Activated CD8-positive, alpha-beta memory T cell treated with anti-CD3 and anti-CD28 coated beads, Interleukin-2, amount 50 U/mL, for 48 hours (primary cell): ENCODE measurements at regions not wholly inside any gene's neighbourhood (a gene's known extent, or its start where the extent isn't known, plus 50 kb on each side); places are given as distances from the start of the nearest gene placed in this dataset.

ENCODE experiments used
- DNase-seq: peaks from one replicate; pipeline ENCODE4 v3.0.0-alpha.2; 2020

DNA sequence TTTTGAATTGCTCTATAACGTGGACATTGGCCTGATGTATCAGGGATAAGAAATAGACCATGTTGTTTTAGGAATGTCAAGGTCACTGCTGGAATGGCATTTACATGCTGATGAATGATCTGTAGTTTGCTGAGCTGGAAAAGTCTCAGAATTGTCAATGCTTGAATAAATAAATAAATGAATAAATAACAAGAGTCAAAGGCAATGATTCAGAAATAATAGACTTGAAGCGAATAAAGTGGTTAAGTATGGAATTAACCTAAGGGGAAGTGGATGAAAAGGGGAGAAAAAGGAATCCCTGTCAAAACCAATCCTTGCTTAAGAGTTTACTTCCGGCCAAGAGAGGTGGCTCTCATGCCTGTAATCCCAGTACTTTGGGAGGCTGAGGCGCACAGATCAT lies 1620.0 kb downstream of the SUCLG1 start:
- no peak for DNase-seq

- no peak for DNase-seq
Measured at GRCh38 chr2:82837588-82838304, 1621.3 kb downstream of the SUCLG1 start.

DNA sequence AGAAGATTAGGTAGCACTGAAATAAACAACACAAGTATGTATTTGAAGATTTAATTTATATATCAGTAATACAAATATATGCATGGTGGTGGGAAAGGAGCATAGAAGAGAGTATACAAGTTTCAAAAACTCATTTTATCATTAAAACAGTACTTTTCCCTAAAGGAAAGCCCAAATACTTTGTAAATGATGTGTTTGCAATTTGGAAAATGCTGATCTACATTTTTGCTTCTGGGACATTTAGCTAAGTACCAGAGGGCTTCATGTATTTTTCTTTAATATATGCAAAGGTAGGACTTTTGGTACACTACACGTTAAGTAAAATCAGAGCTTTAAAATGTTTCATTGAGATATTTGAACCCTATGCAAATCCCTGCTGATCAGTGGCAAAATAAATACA lies 1624.2 kb downstream of the SUCLG1 start:
- no peak for DNase-seq

- DNase-seq: no peak
Measured at GRCh38 chr2:82827426-82827825, 1631.7 kb downstream of the SUCLG1 start.

GRCh38 chr2:82826437-82826836 lies 1632.6 kb downstream of the SUCLG1 start:
- DNase-seq: no peak

DNA sequence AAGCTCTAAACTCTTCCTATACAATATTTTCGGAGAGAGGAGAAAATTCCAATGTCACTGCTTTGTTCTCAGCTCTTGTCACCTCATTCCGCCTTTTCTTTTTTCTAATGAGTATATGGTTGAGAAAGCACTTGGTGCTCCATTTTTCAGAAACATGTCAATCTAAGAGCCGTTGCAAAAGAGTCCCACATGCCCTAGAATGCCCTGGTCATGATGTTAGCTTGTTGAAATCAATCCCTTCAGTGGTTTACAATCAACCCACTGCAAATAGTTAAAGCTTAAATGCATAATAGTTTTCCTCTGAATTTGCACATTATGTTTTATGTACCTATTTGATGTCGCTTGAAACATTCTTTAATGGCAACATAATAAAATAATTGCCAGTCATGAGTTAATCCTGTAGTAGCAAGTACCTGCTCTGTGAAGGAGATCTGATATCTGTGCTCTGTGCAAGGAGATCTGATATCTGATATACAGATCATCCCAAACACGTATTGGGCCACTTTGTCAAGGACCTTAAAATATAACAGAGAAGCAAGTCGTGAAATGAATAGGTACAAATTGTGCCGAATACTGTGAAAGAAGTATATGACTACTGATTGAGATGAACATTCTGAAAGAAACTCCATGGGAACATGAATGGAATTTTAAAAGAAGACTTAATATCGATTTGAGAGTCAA lies 1633.5 kb downstream of the SUCLG1 start:
- DNase-seq: no peak

DNA sequence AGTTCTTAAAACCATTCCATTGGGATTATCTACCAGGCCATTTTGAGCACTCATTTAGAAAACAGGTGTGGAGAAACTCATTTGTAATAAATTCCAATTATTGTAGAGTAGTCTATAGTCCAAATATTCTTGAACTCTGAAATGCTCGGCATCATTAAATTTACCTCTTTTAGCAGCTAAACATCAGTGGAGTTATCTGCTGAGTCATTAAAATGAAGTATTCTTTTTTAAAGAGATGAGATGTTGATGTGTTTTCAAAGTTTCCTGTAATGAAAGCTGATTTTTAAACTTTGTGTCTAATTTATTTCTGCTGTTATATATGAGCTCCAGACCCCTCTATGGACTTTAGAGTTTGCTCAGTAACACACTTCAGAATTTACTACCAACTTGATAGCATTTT lies 1635.2 kb downstream of the SUCLG1 start:
- no peak for DNase-seq

- DNase-seq: no peak
Measured at GRCh38 chr2:82819951-82820350, 1639.1 kb downstream of the SUCLG1 start.

DNA sequence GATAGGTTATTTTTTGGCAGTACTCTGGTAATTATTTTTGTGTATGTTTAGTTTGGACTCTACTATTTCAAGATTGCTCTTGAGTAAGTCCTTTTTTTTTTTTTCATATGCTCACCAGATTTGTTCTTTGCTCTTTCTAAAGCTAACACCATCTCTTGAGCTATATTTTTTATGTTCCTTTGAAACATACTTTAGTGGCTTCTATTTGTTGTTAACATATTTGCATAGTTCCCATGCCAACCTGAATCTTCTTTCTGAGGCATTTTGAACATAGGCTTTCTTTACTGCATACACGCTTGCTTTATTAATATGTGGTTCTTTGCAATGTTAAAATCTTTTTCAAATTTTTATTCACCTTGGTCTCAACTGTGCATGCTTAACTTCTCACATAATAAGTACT lies 1644.9 kb downstream of the SUCLG1 start:
- DNase-seq: no peak

- DNase-seq: no peak
Measured at GRCh38 chr2:82811946-82812345, 1647.1 kb downstream of the SUCLG1 start.

- DNase-seq: no peak
Measured at GRCh38 chr2:82803307-82803706, 1655.8 kb downstream of the SUCLG1 start.

DNA sequence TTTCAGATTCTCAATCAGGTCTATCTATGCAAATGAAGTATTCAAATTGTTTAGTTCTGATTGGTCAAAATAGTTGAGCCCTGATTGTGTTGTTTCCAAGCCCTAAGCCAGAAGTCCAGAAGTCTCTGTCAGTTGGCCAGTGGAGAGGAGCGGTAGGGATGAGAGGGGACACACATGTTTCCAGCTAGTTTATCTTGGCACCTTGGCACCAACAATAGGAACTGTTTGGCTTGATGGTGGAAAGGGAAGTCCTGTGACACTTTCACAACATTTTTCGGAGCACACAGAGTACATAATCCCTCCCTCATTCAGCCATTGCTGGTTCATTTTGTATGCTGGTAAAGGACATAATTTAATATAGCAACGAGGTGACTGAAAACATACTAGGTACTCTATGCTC lies 1661.6 kb downstream of the SUCLG1 start:
- no peak for DNase-seq

GRCh38 chr2:82796132-82796531 lies 1662.9 kb downstream of the SUCLG1 start:
- no peak for DNase-seq

DNA sequence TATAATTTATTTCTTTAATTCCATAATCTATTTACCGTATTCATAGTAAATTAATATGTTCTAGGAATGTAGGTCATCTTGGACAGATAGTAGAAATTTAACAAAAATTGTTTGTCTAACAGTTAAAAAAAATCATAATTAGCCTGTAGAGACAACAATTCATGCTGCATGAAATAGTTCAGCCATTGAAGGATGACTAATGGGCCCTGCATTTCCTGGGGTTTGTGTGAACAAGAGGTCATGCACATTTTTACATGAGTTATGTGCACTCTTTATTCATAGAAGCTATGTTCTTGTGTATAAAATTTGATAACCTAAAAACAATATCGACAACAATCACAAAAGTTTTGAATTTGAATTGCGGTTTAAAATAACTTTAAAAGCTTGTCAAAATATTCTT lies 1663.6 kb downstream of the SUCLG1 start:
- no peak for DNase-seq

DNA sequence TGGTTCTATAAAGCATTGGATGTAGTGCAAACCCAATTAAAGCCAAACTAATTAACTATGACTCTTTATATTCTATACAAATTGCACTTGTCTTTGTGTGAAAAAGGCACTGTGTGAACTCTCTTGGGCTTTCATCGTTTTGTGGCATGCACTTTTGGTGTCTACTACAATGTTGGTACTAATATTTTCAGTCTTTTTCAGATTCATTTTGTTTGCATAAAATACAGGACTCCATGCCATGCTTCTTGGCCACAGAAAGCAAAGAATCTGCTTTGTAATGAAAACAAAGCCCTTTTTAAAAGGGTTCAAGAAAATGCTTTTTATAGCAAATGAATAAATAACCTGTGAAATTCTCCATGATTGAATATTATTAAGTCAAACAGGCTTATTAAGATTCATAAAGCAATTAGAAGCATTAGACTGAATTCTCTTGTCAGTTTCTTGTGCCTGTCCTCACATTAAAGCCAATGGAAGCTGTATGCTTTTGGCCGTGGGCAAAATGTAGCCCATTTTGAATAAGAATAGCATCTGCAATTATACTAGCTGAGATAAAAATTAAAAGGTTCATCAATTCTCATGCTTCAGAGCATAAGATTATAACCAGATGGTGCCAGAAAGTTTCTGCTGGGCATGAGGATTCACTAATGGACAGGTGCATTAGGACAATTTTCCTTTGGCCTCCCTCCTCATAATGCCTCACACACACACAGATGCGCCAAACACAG lies 1665.2 kb downstream of the SUCLG1 start:
- no peak for DNase-seq

GRCh38 chr2:82792316-82792715 lies 1666.8 kb downstream of the SUCLG1 start:
- DNase-seq: no peak

DNA sequence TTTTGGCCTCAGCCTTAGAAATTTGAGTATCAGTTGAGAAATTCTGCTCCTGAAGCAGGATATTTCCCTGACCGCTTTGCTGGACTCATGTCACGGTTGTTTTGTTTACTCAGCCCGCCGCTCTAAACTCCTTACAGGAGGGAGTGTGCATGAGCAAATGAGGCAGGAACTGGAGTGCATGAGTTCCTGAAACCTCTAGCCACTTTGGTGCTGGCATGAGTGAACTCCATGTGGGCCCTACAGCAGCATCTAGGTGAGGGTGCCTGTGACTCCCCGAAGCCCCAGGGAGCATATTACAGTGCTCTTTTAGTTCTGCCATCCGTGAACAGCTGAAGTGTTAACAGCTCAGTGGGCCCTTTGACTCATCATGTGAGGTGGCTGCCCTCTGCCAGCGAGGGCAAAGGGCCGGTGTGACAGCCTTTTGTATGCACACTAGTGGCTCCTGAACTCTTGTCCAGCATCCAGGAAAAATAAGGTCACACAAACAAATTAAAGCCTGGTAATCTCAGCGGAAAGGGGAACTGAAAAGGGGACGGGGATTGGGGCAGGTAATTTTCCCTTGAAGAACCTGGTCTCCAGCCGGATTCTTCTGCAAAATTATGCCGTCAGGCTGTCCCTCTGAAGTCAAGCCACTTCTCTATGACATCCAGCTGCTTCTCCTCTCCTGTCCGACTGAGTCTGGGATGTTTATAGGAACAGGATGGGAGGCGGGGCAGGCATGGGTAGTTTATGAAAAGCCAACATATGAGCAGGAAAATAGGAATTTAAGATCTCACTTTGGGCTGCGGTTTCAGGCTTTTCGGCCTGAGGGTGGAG lies 1668.7 kb downstream of the SUCLG1 start:
- DNase-seq: no peak

DNA sequence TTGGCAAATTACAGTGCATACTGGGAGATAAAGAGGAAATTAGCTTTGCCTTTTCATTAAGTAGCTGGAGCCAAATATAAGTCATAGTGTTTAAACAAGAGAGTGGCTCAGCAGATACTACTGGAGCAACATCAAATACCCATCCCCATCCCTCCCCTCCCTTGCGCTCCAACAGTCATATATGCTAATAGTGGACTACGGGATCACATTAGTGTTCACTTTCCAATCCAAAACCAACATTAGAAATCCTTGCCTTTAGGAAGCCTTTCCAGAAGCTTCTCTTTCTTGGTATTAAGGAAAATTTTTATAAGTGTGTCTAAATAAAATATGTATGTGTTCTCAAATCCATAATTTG lies 1669.3 kb downstream of the SUCLG1 start:
- no peak for DNase-seq

DNA sequence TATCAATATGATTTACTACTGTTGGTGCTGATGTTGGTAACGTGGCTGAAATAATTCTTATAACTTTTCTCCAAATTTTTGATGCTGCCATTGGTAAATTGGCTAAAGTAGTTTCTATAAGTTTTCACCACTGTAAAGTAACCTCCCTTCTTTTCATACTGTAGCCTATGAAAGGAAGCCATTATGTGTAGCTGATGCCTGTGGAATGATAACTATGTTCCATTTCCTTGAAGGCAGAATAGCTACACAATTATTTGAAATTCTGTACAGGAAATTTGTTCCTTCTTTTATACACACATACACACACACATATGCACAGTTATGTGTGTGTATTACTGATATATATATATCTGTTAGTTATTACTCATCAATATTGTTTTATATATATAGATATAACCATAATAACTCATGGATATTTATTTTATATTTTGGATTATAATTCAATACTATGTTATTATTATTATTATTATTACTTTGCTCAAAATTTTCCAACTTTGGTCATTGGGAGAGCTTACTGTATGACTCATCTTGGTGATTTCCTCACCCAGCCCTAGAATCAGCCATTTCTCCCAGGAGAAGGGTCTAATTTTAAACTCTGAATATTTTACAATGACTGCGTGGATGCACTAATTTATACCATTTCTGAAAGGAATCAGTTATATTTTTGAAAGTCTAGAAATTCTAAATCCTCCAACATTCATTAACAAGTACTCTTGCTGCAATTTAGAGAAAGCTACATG lies 1677.7 kb downstream of the SUCLG1 start:
- DNase-seq: no peak

GRCh38 chr2:82780050-82780449 lies 1679.0 kb downstream of the SUCLG1 start:
- no peak for DNase-seq

- DNase-seq: no peak
Measured at GRCh38 chr2:82752396-82752795, 1706.7 kb downstream of the SUCLG1 start.

GRCh38 chr2:82748653-82749052 lies 1710.4 kb downstream of the SUCLG1 start:
- no peak for DNase-seq

GRCh38 chr2:82740527-82740926 lies 1718.6 kb downstream of the SUCLG1 start:
- DNase-seq: no peak
